DOHH2 (cell line): ENCODE measurements at regions not wholly inside any gene's neighbourhood (a gene's known extent, or its start where the extent isn't known, plus 50 kb on each side); places are given as distances from the start of the nearest gene placed in this dataset.

Experiments
- H3F3A ChIP-seq: fragments of 200-600 bp; sonication (generic), shearing (Covaris generic); 2 replicates; pipeline ENCODE4 v1.6.0; 2016; ENCODE audit warnings: antibody characterized with exemption, mild to moderate bottlenecking; ENCODE audit not compliant: control insufficient read depth, insufficient read depth
- H3K27ac ChIP-seq: fragments of 200-600 bp; sonication (generic); 2 replicates; pipeline ENCODE4 v1.5.1; 2014; ENCODE audit warnings: low read depth, mild to moderate bottlenecking, low read length, moderate library complexity
- H3K27me3 ChIP-seq: fragments of 200-600 bp; sonication (generic); 2 replicates; pipeline ENCODE4 v1.6.1; 2014; ENCODE audit warnings: mild to moderate bottlenecking, low read length, mixed read lengths; ENCODE audit not compliant: control insufficient read depth
- H3K36me3 ChIP-seq: fragments of 200-600 bp; sonication (generic); 2 replicates; pipeline ENCODE4 v1.6.1; 2014; ENCODE audit warnings: mild to moderate bottlenecking, low read length, moderate library complexity, mixed read lengths; ENCODE audit not compliant: control insufficient read depth
- H3K4me1 ChIP-seq: fragments of 200-600 bp; sonication (generic); 2 replicates; pipeline ENCODE4 v1.6.1; 2014; ENCODE audit warnings: mild to moderate bottlenecking, low read length, mixed read lengths; ENCODE audit not compliant: control insufficient read depth
- H3K4me2 ChIP-seq: fragments of 200-600 bp; sonication (generic); 2 replicates; pipeline ENCODE4 v1.6.0; 2014; ENCODE audit warnings: mild to moderate bottlenecking, low read length, moderate library complexity
- H3K4me3 ChIP-seq: fragments of 200-600 bp; sonication (generic); 2 replicates; pipeline ENCODE4 v1.5.1; 2014; ENCODE audit warnings: mild to moderate bottlenecking, low read length, mixed read lengths
- H3K79me2 ChIP-seq: fragments of 200-600 bp; sonication (generic); 2 replicates; pipeline ENCODE4 v1.6.1; 2014; ENCODE audit warnings: mild to moderate bottlenecking, low read length, mixed read lengths; ENCODE audit not compliant: control insufficient read depth
- H3K9me2 ChIP-seq: fragments of 200-600 bp; sonication (generic); replicated peaks from 2 replicates; pipeline ENCODE4 v1.6.1; 2014; ENCODE audit warnings: mild to moderate bottlenecking, low read length, mixed read lengths; ENCODE audit not compliant: control insufficient read depth
- H3K9me3 ChIP-seq: fragments of 200-600 bp; sonication (generic); 2 replicates; pipeline ENCODE4 v1.6.1; 2014; ENCODE audit warnings: antibody characterized with exemption, low read length, mixed read lengths; ENCODE audit not compliant: control insufficient read depth, insufficient read depth
- H4K20me1 ChIP-seq: fragments of 200-600 bp; sonication (generic); 2 replicates; pipeline ENCODE4 v1.6.0; 2014; ENCODE audit warnings: low read depth, mild to moderate bottlenecking, antibody characterized with exemption, low read length, moderate library complexity; ENCODE audit not compliant: control insufficient read depth, insufficient read depth
- CTCF ChIP-seq: fragments of 200-600 bp; sonication (generic); IDR thresholded peaks from one replicate; pipeline ENCODE4 v1.5.1; 2014; ENCODE audit warnings: antibody characterized with exemption, mild to moderate bottlenecking, low read depth, low read length; ENCODE audit not compliant: poor library complexity, severe bottlenecking
- EZH2phosphoT487 ChIP-seq: fragments of 200-600 bp; sonication (generic); IDR thresholded peaks from 2 replicates; pipeline ENCODE4 v1.6.1; 2017; ENCODE audit warnings: borderline replicate concordance, mild to moderate bottlenecking, antibody characterized with exemption, low read length, moderate library complexity, mixed read lengths

GRCh38 chr5:2833556-2833955 is 82.1 kb upstream of the IRX2 start:
- no peaks in the 10 kb centered on the region for H3F3A ChIP-seq
- no peaks in the 10 kb centered on the region for H3K27me3 ChIP-seq
- TF ChIP-seq EZH2phosphoT487, result no peak
- no peak for TF ChIP-seq CTCF
- no peaks in the 10 kb centered on the region for H4K20me1 ChIP-seq
- H3K9me2 ChIP-seq, result no peaks in the 10 kb centered on the region
- H3K36me3 ChIP-seq, result no peaks in the 10 kb centered on the region
- no peaks in the 10 kb centered on the region for H3K79me2 ChIP-seq
- H3K27ac ChIP-seq, result no peak overlapping the region
- no peak overlapping the region for H3K4me2 ChIP-seq
- H3K9me3 ChIP-seq, result peaks cover 15% of the 10 kb centered on the region; the same call in 1 of the 2 replicates
- H3K4me1 ChIP-seq, result no peaks in the 10 kb centered on the region
- H3K4me3 ChIP-seq, result no peak overlapping the region

GRCh38 chr5:2832394-2832793 is 80.9 kb upstream of the IRX2 start:
- Histone ChIP-seq H3K4me2 (no peak overlapping the region), H3K9me2 (no peaks in the 10 kb centered on the region), H3K36me3 (no peaks in the 10 kb centered on the region), H3K27ac (no peak overlapping the region), H3K4me3 (no peak overlapping the region), H4K20me1 (no peaks in the 10 kb centered on the region), H3F3A (no peaks in the 10 kb centered on the region), H3K27me3 (no peaks in the 10 kb centered on the region), H3K79me2 (no peaks in the 10 kb centered on the region), H3K4me1 (no peaks in the 10 kb centered on the region), H3K9me3 (peaks cover 15% of the 10 kb centered on the region; the same call in 1 of the 2 replicates)
- no peak for TF ChIP-seq EZH2phosphoT487
- TF ChIP-seq CTCF, result no peak

- no peaks in the 10 kb centered on the region for H3K9me2 ChIP-seq
- H3F3A ChIP-seq, result no peaks in the 10 kb centered on the region
- no peak overlapping the region for H3K27ac ChIP-seq
- no peaks in the 10 kb centered on the region for H3K36me3 ChIP-seq
- H3K27me3 ChIP-seq, result no peaks in the 10 kb centered on the region
- no peaks in the 10 kb centered on the region for H3K79me2 ChIP-seq
- H3K4me1 ChIP-seq, result no peaks in the 10 kb centered on the region
- no peaks in the 10 kb centered on the region for H4K20me1 ChIP-seq
- H3K9me3 ChIP-seq, result peaks cover 5% of the 10 kb centered on the region; the same call in 1 of the 2 replicates
- TF ChIP-seq EZH2phosphoT487 (no peak), CTCF (no peak)
- H3K4me3 ChIP-seq, result no peak overlapping the region
- H3K4me2 ChIP-seq, result no peak overlapping the region
Measured at GRCh38 chr5:2829239-2829638, 77.8 kb upstream of the IRX2 start.

- Histone ChIP-seq H3K27me3 (no peaks in the 10 kb centered on the region), H3K79me2 (no peaks in the 10 kb centered on the region), H3K36me3 (no peaks in the 10 kb centered on the region), H3K4me3 (no peak overlapping the region), H3K9me2 (no peaks in the 10 kb centered on the region), H3K4me2 (no peak overlapping the region), H3K27ac (no peak overlapping the region), H3K4me1 (no peaks in the 10 kb centered on the region), H3K9me3 (peaks cover 15% of the 10 kb centered on the region; the same call in 1 of the 2 replicates), H4K20me1 (no peaks in the 10 kb centered on the region), H3F3A (no peaks in the 10 kb centered on the region)
- TF ChIP-seq CTCF, result no peak
- TF ChIP-seq EZH2phosphoT487, result no peak
Measured at GRCh38 chr5:2818936-2819335, 67.5 kb upstream of the IRX2 start.
